Tibial artery (tissue), 4 donors: ENCODE measurements at regions not wholly inside any gene's neighbourhood (a gene's known extent, or its start where the extent isn't known, plus 50 kb on each side); places are given as distances from the start of the nearest gene placed in this dataset.

ENCODE experiments used
- DNase-seq, 2 donors: peaks; one replicate each; pipeline ENCODE4 v3.0.0-alpha.2; 2019
- H3K27ac ChIP-seq, 2 donors: fragments of 200-600 bp; sonication (generic) in 1 of 2; 1 replicate in 1 of 2; 2 replicates in 1 of 2; pipeline ENCODE4 v1.5.1; 2018 to 2019; ENCODE audit warnings: mild to moderate bottlenecking in 1 of 2
- H3K27me3 ChIP-seq, 2 donors: fragments of 200-600 bp; sonication (generic) in 1 of 2; one replicate each; pipeline versions ENCODE4 v1.5.1 to v1.6.0; 2016 to 2019
- H3K36me3 ChIP-seq, 3 donors: fragments of 200-600 bp; sonication (generic) in 2 of 3; one replicate each; pipeline ENCODE4 v1.5.1; 2016 to 2019; ENCODE audit warnings: mild to moderate bottlenecking in 2 of 3
- H3K4me1 ChIP-seq, 4 donors: fragments of 200-600 bp; sonication (generic) in 2 of 4; 1 replicate in 3 of 4; 2 replicates in 1 of 4; pipeline ENCODE4 v1.5.1; 2016 to 2019
- H3K4me3 ChIP-seq, 2 donors: fragments of 200-600 bp; sonication (generic) in 1 of 2; 1 replicate in 1 of 2; 2 replicates in 1 of 2; pipeline ENCODE4 v1.5.1; 2018 to 2019; ENCODE audit warnings: mild to moderate bottlenecking in 2 of 2
- H3K9me3 ChIP-seq, 3 donors: fragments of 200-600 bp; sonication (generic) in 1 of 3; one replicate each; pipeline ENCODE4 v1.5.1; 2016 to 2019
- intact Hi-C: fragments of 100-400 bp; cut with DNase I; formaldehyde crosslinking; loops from one replicate; pipeline ENCODE4 v1.15.0; 2023; ENCODE audit warnings: low total_unique reads
- TF ChIP-seq, protein P1 (sequence below), 2 experiments: fragments of 200-600 bp in 1 of 2; fragments of 450-650 bp in 1 of 2; IDR thresholded peaks; one replicate each; pipeline ENCODE4 v1.5.1; 2017 to 2019; ENCODE audit warnings: antibody characterized with exemption in 2 of 2, mild to moderate bottlenecking in 1 of 2, moderate library complexity in 1 of 2

DNA sequence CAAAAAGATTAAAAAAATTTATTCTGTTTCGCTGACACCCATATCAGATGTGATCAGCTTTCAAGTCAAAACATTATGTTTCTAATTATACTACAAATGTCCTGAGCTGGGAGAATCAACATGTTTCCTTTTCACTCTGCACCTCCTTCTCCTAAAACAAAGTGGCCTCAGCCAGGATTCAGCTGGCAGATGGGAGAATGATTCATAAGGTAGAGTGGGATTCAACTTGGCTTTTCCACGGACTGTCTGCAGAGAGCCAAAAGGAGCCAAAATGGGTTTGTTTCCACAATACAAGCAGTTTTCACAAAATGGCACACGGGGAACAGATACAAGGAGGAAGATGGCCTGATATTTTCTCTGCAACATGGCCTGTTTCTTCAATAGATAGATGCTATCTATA is 376.5 kb upstream of the PRKCQ start:
- TF ChIP-seq, protein P1, sequence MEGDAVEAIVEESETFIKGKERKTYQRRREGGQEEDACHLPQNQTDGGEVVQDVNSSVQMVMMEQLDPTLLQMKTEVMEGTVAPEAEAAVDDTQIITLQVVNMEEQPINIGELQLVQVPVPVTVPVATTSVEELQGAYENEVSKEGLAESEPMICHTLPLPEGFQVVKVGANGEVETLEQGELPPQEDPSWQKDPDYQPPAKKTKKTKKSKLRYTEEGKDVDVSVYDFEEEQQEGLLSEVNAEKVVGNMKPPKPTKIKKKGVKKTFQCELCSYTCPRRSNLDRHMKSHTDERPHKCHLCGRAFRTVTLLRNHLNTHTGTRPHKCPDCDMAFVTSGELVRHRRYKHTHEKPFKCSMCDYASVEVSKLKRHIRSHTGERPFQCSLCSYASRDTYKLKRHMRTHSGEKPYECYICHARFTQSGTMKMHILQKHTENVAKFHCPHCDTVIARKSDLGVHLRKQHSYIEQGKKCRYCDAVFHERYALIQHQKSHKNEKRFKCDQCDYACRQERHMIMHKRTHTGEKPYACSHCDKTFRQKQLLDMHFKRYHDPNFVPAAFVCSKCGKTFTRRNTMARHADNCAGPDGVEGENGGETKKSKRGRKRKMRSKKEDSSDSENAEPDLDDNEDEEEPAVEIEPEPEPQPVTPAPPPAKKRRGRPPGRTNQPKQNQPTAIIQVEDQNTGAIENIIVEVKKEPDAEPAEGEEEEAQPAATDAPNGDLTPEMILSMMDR (IDR thresholded peaks at IDR 0.05), result no peak
- H3K4me3 ChIP-seq, result no peak overlapping the region
- no peak for DNase-seq
- no peaks in the 10 kb centered on the region for H3K27me3 ChIP-seq
- no peaks in the 10 kb centered on the region for H3K4me1 ChIP-seq
- H3K9me3 ChIP-seq, result no peaks in the 10 kb centered on the region
- intact Hi-C loops, result no loop called here
- H3K27ac ChIP-seq, result no peak overlapping the region
- H3K36me3 ChIP-seq, result no peaks in the 10 kb centered on the region

GRCh38 chr10:6953271-6953801 is 373.3 kb upstream of the PRKCQ start:
- TF ChIP-seq, protein P1 (IDR thresholded peaks at IDR 0.05), result no peak
- no peak for DNase-seq
- intact Hi-C loops, result no loop called here

GRCh38 chr10:6951732-6952131 is 371.7 kb upstream of the PRKCQ start:
- DNase-seq, result no peak
- H3K4me1 ChIP-seq, result no peaks in the 10 kb centered on the region
- H3K36me3 ChIP-seq, result no peaks in the 10 kb centered on the region
- H3K27ac ChIP-seq, result no peak overlapping the region
- no peaks in the 10 kb centered on the region for H3K27me3 ChIP-seq
- TF ChIP-seq, protein P1 (IDR thresholded peaks at IDR 0.05), result no peak
- no peak overlapping the region for H3K4me3 ChIP-seq
- peaks cover 0 to 2% (median 0%) of the 10 kb centered on the region in 3 donors for H3K9me3 ChIP-seq
- intact Hi-C loops, result no loop called here

More at GRCh38 chr10:6953271-6953801, 373.3 kb upstream of the PRKCQ start:
- no peaks in the 10 kb centered on the region for H3K36me3 ChIP-seq
- H3K4me1 ChIP-seq, result no peaks in the 10 kb centered on the region
- no peaks in the 10 kb centered on the region for H3K9me3 ChIP-seq
- no peak overlapping the region for H3K27ac ChIP-seq
- no peaks in the 10 kb centered on the region for H3K27me3 ChIP-seq
- H3K4me3 ChIP-seq, result no peak overlapping the region

- peaks cover 0 to 2% (median 0%) of the 10 kb centered on the region in 3 donors for H3K9me3 ChIP-seq
- H3K4me3 ChIP-seq, result no peak overlapping the region
- no peaks in the 10 kb centered on the region for H3K36me3 ChIP-seq
- DNase-seq, result no peak
- no peak overlapping the region for H3K27ac ChIP-seq
- no peaks in the 10 kb centered on the region for H3K4me1 ChIP-seq
- TF ChIP-seq, protein P1 (IDR thresholded peaks at IDR 0.05), result no peak
- no peaks in the 10 kb centered on the region for H3K27me3 ChIP-seq
- intact Hi-C loops, result no loop called here
Measured at GRCh38 chr10:6950133-6950532, 370.1 kb upstream of the PRKCQ start.

DNA sequence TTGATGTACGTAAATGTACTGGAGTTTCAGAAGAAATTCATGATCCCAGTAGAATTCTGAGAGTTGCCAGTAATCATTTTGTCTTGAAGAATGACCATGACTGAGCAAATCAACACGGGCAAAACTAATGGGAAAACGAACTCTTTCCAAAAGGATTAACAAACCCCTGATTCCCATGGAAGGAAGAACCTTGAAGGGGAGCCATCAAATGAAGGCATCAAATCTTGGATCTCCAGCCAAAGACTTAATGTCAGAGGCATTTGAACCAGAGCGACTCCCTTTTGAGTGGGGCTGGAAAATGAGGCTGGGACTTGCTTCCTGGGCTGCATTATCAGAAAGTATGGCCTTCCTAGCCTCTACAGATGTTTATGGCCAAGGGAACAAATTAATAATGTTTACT is 364.4 kb upstream of the PRKCQ start:
- intact Hi-C loops, result no loop called here
- no peak overlapping the region for H3K27ac ChIP-seq
- no peaks in the 10 kb centered on the region for H3K36me3 ChIP-seq
- TF ChIP-seq, protein P1 (IDR thresholded peaks at IDR 0.05), result no peak
- H3K4me1 ChIP-seq, result no peaks in the 10 kb centered on the region
- DNase-seq, result no peak
- no peaks in the 10 kb centered on the region for H3K27me3 ChIP-seq
- H3K9me3 ChIP-seq, result peaks cover 0 to 2% (median 0%) of the 10 kb centered on the region in 3 donors
- H3K4me3 ChIP-seq, result no peak overlapping the region

DNA sequence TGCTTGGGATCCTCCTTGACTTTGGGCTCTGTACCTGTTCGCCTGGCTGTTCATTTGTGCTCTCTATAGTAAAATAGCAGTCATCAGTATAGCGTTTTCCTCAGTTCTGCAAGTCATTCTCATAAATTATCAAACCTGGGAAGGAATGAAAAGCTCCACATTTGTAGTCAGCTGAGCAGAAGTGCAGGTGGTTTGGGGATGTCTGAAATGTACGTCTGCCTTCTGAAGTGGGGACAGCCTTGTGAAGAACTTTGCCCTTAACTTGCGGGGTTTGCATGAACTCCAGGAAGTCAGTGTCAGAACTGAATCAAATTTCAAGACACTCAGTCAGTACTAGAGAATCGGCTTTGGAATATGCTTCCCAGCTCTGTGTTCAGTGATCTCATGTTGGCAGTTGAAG is 358.3 kb upstream of the PRKCQ start:
- intact Hi-C loops, result no loop called here
- H3K27ac ChIP-seq, result no peak overlapping the region
- no peak overlapping the region for H3K4me3 ChIP-seq
- peaks cover 0 to 5% (median 0%) of the 10 kb centered on the region in 3 donors for H3K9me3 ChIP-seq
- H3K4me1 ChIP-seq, result no peaks in the 10 kb centered on the region
- no peaks in the 10 kb centered on the region for H3K36me3 ChIP-seq
- no peak for DNase-seq
- TF ChIP-seq, protein P1 (IDR thresholded peaks at IDR 0.05), result no peak
- no peaks in the 10 kb centered on the region for H3K27me3 ChIP-seq
